ENCODE measurements at regions not wholly inside any gene's neighbourhood (a gene's known extent, or its start where the extent isn't known, plus 50 kb on each side); places are given as distances from the start of the nearest gene placed in this dataset.

DNA sequence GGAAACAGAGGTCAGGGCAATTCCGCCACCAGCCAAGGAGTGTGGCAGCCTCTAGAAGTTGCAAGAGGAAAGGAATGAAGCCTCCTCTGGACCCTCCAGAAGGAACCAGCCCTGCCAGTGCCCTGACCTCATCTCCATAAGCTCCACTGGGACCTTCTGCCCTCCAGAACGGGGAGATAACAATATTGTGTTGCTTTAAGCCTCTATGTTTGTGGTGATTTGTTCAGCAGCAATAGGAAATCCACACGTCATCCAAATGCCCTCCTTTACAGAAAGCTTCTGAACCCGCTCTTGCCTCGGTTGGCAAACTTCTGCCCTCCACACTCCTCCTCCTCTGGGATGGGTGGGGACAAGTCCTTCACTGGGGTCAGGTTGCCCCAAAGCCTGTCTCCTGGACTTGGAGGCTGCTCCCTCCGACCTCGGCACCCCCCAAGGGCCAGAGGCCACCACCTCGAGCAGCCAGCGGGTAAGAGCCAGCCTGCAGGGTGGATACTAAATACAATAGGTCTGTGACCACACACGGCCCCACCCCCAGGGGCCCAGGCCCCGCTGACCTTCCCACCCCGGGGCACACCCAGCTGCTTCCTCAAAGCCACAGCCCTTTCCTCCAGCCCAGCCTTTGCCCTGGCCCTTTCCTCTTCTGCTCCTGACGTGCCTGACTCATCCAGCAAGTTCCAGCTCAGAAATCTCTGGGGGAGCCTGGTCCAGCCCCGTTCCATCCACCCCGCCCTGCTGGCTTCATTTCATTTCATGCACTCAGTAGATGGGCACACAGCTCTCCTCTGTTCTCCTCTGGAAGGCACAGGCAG, 58.7 kb upstream of the NCOR2 start:
- peak; percentile 97 for DNase-seq (ENCODE audit: low spot score)
- intact Hi-C loops (cut with DNase I) = loop anchor here in 1 of 2 donors (10.0 kb wide), 1 partner anchor 139 kb away; no protein-coding TSS in a partner anchor

GRCh38 chr12:124624823-124625222, 57.4 kb upstream of the NCOR2 start:
- no peak for DNase-seq (ENCODE audit: low spot score)
- intact Hi-C loops (cut with DNase I) = loop anchor here in 1 of 2 donors (5.0 to 10.0 kb wide), 2 partner anchors 53 to 140 kb away; no protein-coding TSS in a partner anchor

DNA sequence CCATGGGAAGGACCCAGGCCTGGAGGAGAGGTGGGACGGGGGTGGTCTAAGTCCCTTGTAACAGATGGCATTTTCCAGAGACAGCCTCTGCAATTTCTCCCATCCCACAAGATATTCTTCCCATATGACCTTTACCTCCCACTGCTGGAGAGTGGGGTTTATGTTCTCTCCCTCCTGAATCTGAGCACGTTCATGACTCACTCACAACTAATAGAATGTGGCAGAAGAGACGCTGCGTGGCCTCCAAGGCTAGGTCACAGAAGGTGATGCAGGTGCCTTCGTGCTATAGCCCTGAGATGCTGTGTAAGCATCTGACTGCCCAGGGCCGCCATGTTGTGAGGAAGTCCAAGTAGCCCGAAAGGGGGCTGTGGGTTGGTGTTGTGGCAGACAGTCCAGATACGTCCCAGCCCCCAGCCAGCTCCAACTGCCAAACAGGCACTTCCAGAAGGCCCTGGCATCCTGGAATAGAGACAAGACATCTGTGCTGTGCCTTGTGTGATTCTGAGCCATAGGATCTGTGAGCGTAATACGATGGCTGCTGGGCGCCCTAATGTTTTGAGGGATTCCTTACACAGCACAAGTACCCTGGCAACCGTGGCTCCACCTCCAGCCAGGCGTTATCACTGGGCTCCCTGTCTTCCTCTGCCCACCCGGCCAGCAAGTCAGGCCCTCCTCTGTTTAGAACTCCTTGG, 56.1 kb upstream of the NCOR2 start:
- intact Hi-C loops (cut with DNase I) = loop anchor here (1.0 to 10.0 kb wide), 3 partner anchors 47 to 141 kb away; no protein-coding TSS in a partner anchor
- no peak for DNase-seq (ENCODE audit: low spot score)

DNA sequence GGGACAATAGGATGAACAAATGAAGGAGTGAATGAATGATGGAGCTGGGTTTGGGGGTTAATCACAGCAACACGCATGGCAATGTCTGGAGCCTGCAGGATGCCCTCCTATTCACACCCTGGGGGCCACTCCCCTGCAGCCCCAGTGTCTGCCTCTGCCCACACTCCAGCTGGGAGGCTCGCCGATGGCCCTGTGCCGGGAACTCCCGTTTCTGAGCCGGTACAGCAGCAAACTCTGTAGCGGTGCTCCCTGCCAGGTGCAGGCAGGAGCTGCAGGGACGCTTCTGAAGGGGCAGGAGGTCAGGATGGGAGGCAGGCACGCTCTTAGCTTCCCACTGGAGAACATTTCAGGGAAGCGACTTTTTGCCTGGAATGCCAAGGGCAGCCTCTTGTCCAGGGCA, 55.4 kb upstream of the NCOR2 start:
- DNase-seq (ENCODE audit: low spot score) = no peak
- intact Hi-C loops (cut with DNase I) = loop anchor here (1.0 to 10.0 kb wide), 3 partner anchors 46 to 142 kb away; no protein-coding TSS in a partner anchor

GRCh38 chr12:124622331-124622730, 54.9 kb upstream of the NCOR2 start:
- no peak for DNase-seq (ENCODE audit: low spot score)
- intact Hi-C loops (cut with DNase I) = loop anchor here in 1 of 2 donors (5.0 to 10.0 kb wide), 2 partner anchors 50 to 142 kb away; no protein-coding TSS in a partner anchor

- intact Hi-C loops (cut with DNase I) = loop anchor here in 1 of 2 donors (5.0 to 10.0 kb wide), 2 partner anchors 49 to 144 kb away; no protein-coding TSS in a partner anchor
- peak; percentile 89 for DNase-seq (ENCODE audit: low spot score)
Measured at GRCh38 chr12:124621296-124621660, 53.9 kb upstream of the NCOR2 start.

DNA sequence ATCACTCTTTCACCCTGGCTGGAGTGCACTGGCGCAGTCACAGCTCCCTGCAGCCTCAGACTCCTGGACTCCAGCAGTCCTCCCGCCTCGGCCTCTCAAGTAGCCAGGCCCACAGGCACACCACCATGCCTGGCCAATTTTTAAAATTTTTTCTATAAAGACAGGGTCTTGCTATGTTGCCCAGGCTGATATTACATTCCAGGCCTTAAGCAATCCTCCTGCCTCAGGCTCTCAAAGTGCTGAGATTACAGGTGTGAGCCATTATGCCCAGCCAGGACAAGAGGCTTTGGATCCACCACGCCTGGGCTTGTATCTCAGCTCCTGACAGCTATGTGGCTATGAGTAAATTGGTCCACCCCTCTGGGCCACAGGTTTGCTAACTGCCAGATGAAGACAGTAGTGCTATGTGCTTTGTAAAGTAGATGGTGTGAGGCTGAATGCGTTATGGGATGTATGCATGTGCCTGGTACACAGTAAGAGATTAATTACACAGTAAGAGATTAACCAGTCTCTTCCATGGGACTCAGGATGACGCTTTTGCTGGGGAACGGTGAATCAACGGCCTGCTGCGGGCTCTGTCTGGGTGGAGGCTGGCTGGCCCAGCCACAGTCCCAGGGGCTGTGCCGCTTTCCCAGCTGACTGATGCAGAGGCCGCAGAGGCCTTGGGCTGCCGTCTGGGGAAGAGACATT, 53.3 kb upstream of the NCOR2 start:
- peak; percentile 88 for DNase-seq (ENCODE audit: low spot score)
- intact Hi-C loops (cut with DNase I) = loop anchor here in 1 of 2 donors (5.0 to 10.0 kb wide), 2 partner anchors 48 to 144 kb away; no protein-coding TSS in a partner anchor

DNA sequence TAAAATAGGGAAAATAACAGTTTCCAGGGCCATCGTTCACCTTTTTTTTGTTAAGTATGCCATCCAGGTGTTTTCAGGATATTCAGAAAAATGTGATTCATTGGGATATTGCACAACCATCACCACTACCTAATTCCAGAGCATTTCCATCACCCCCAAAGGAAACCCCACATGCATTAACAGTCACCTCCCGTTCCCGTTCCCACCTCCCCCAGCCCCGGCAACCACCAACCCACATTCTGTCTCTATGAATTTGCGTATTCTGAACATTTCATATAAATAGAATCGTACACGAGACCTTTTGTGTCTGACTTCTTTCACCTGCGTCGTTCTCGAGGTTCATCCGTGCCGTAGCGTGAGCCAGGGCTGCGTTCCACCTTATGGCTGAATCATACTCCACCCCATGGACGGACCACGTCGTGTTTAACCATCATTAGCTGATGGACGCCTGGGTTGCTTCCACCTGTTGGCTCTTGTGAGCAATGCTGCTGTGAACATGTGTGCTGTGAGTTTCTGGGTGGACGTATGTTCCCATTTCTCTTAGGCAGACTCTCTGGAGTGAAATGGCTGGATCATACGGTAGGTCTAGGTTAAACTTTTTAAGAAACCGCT, 51.0 kb upstream of the NCOR2 start:
- intact Hi-C loops (cut with DNase I) = no loop called here
- DNase-seq (ENCODE audit: low spot score) = no peak

DNA sequence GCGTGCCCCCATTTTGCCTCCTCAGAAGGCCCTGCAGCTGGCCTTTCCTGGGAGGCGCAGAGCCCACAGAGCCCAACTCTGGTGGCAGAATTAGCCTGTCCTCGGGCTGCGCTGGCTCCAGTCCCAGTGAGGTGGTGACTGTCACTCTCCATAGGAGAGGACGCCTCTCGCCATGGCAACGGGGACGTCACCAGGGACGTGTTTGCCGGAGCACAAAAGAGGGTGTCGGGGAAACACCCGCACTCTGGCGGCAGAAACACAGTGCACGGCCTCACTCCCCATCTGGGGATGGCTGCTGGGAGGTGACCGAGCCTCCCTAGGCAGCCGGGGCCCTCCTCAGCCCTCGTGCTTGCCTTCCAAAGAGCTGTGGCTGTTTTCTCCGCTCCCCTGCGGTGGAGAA, 50.2 kb upstream of the NCOR2 start:
- DNase-seq (ENCODE audit: low spot score) = no peak
- intact Hi-C loops (cut with DNase I) = no loop called here
